GM12878 (cell line): ENCODE measurements at regions not wholly inside any gene's neighbourhood (a gene's known extent, or its start where the extent isn't known, plus 50 kb on each side); places are given as distances from the start of the nearest gene placed in this dataset.

Source experiments
- ELK1 ChIP-seq: IDR thresholded peaks from 2 replicates; pipeline ENCODE4 v1.6.1; 2012; ENCODE audit warnings: low read depth, low read length, improper control_type of control experiment
- NBN ChIP-seq: fragments of 450-650 bp; IDR thresholded peaks from 2 replicates; pipeline ENCODE4 v1.6.1; 2016
- NFYA ChIP-seq: IDR thresholded peaks from 2 replicates; pipeline ENCODE4 v1.6.1; 2011; ENCODE audit warnings: low read depth, mild to moderate bottlenecking, low read length, improper control_type of control experiment, borderline replicate concordance
- PML ChIP-seq: IDR thresholded peaks from 2 replicates; pipeline ENCODE4 v1.6.1; 2012; ENCODE audit warnings: low read length, inconsistent platforms
- SP1 ChIP-seq: IDR thresholded peaks from one replicate; pipeline ENCODE4 v1.6.1; 2011; ENCODE audit warnings: low read depth, low read length
- SUPT20H ChIP-seq: IDR thresholded peaks from 2 replicates; pipeline ENCODE4 v1.6.1; 2011; ENCODE audit warnings: low read depth, mild to moderate bottlenecking, low read length, moderate library complexity, borderline replicate concordance; ENCODE audit not compliant: control insufficient read depth
- ZBTB4 ChIP-seq: fragments of 450-650 bp; formaldehyde crosslinking; IDR thresholded peaks from 2 replicates; pipeline ENCODE4 v1.4.0; 2022; ENCODE audit warnings: mild to moderate bottlenecking, moderate library complexity
- ZSCAN29 ChIP-seq: fragments of 450-650 bp; IDR thresholded peaks from 2 replicates; pipeline ENCODE4 v1.6.1; 2017; ENCODE audit warnings: mild to moderate bottlenecking, moderate library complexity
- TF ChIP-seq, protein P1 (sequence below): fragments of 450-650 bp; IDR thresholded peaks from 2 replicates; pipeline ENCODE4 v1.6.1; 2018; ENCODE audit warnings: mild to moderate bottlenecking, low read depth, moderate library complexity; ENCODE audit not compliant: partially characterized antibody

GRCh38 chr2:151095463-151095862 is 166.2 kb downstream of the RBM43 start (continued):
- TF ChIP-seq, protein P1, sequence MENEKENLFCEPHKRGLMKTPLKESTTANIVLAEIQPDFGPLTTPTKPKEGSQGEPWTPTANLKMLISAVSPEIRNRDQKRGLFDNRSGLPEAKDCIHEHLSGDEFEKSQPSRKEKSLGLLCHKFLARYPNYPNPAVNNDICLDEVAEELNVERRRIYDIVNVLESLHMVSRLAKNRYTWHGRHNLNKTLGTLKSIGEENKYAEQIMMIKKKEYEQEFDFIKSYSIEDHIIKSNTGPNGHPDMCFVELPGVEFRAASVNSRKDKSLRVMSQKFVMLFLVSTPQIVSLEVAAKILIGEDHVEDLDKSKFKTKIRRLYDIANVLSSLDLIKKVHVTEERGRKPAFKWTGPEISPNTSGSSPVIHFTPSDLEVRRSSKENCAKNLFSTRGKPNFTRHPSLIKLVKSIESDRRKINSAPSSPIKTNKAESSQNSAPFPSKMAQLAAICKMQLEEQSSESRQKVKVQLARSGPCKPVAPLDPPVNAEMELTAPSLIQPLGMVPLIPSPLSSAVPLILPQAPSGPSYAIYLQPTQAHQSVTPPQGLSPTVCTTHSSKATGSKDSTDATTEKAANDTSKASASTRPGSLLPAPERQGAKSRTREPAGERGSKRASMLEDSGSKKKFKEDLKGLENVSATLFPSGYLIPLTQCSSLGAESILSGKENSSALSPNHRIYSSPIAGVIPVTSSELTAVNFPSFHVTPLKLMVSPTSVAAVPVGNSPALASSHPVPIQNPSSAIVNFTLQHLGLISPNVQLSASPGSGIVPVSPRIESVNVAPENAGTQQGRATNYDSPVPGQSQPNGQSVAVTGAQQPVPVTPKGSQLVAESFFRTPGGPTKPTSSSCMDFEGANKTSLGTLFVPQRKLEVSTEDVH = no peak
- TF ChIP-seq ZBTB4 (CRISPR knock-in tag) = no peak
- no peak for TF ChIP-seq SUPT20H
- no peak for TF ChIP-seq SP1
- TF ChIP-seq PML = no peak
- no peak for TF ChIP-seq NBN
- TF ChIP-seq ELK1 = no peak
- TF ChIP-seq NFYA = no peak
- no peak for TF ChIP-seq ZSCAN29
